DOHH2 (cell line): ENCODE measurements at regions not wholly inside any gene's neighbourhood (a gene's known extent, or its start where the extent isn't known, plus 50 kb on each side); places are given as distances from the start of the nearest gene placed in this dataset.

Experiments used
- H3F3A ChIP-seq: fragments of 200-600 bp; sonication (generic), shearing (Covaris generic); 2 replicates; pipeline ENCODE4 v1.6.0; 2016; ENCODE audit warnings: antibody characterized with exemption, mild to moderate bottlenecking; ENCODE audit not compliant: control insufficient read depth, insufficient read depth
- H3K27ac ChIP-seq: fragments of 200-600 bp; sonication (generic); 2 replicates; pipeline ENCODE4 v1.5.1; 2014; ENCODE audit warnings: low read depth, mild to moderate bottlenecking, low read length, moderate library complexity
- H3K27me3 ChIP-seq: fragments of 200-600 bp; sonication (generic); 2 replicates; pipeline ENCODE4 v1.6.1; 2014; ENCODE audit warnings: mild to moderate bottlenecking, low read length, mixed read lengths; ENCODE audit not compliant: control insufficient read depth
- H3K36me3 ChIP-seq: fragments of 200-600 bp; sonication (generic); 2 replicates; pipeline ENCODE4 v1.6.1; 2014; ENCODE audit warnings: mild to moderate bottlenecking, low read length, moderate library complexity, mixed read lengths; ENCODE audit not compliant: control insufficient read depth
- H3K4me1 ChIP-seq: fragments of 200-600 bp; sonication (generic); 2 replicates; pipeline ENCODE4 v1.6.1; 2014; ENCODE audit warnings: mild to moderate bottlenecking, low read length, mixed read lengths; ENCODE audit not compliant: control insufficient read depth
- H3K4me2 ChIP-seq: fragments of 200-600 bp; sonication (generic); 2 replicates; pipeline ENCODE4 v1.6.0; 2014; ENCODE audit warnings: mild to moderate bottlenecking, low read length, moderate library complexity
- H3K4me3 ChIP-seq: fragments of 200-600 bp; sonication (generic); 2 replicates; pipeline ENCODE4 v1.5.1; 2014; ENCODE audit warnings: mild to moderate bottlenecking, low read length, mixed read lengths
- H3K79me2 ChIP-seq: fragments of 200-600 bp; sonication (generic); 2 replicates; pipeline ENCODE4 v1.6.1; 2014; ENCODE audit warnings: mild to moderate bottlenecking, low read length, mixed read lengths; ENCODE audit not compliant: control insufficient read depth
- H3K9me2 ChIP-seq: fragments of 200-600 bp; sonication (generic); replicated peaks from 2 replicates; pipeline ENCODE4 v1.6.1; 2014; ENCODE audit warnings: mild to moderate bottlenecking, low read length, mixed read lengths; ENCODE audit not compliant: control insufficient read depth
- H3K9me3 ChIP-seq: fragments of 200-600 bp; sonication (generic); 2 replicates; pipeline ENCODE4 v1.6.1; 2014; ENCODE audit warnings: antibody characterized with exemption, low read length, mixed read lengths; ENCODE audit not compliant: control insufficient read depth, insufficient read depth
- H4K20me1 ChIP-seq: fragments of 200-600 bp; sonication (generic); 2 replicates; pipeline ENCODE4 v1.6.0; 2014; ENCODE audit warnings: low read depth, mild to moderate bottlenecking, antibody characterized with exemption, low read length, moderate library complexity; ENCODE audit not compliant: control insufficient read depth, insufficient read depth
- CTCF ChIP-seq: fragments of 200-600 bp; sonication (generic); IDR thresholded peaks from one replicate; pipeline ENCODE4 v1.5.1; 2014; ENCODE audit warnings: antibody characterized with exemption, mild to moderate bottlenecking, low read depth, low read length; ENCODE audit not compliant: poor library complexity, severe bottlenecking
- EZH2phosphoT487 ChIP-seq: fragments of 200-600 bp; sonication (generic); IDR thresholded peaks from 2 replicates; pipeline ENCODE4 v1.6.1; 2017; ENCODE audit warnings: borderline replicate concordance, mild to moderate bottlenecking, antibody characterized with exemption, low read length, moderate library complexity, mixed read lengths

- Histone ChIP-seq H3K4me2 (no peak overlapping the region), H3K27ac (no peak overlapping the region), H3K4me1 (no peaks in the 10 kb centered on the region), H3K27me3 (peaks cover under 1% of the 10 kb centered on the region; the same call in 1 of the 2 replicates), H3K36me3 (no peaks in the 10 kb centered on the region), H3K9me2 (no peaks in the 10 kb centered on the region), H3K4me3 (no peak overlapping the region), H3K9me3 (peaks cover 4% of the 10 kb centered on the region; the same call in 1 of the 2 replicates), H4K20me1 (no peaks in the 10 kb centered on the region), H3K79me2 (no peaks in the 10 kb centered on the region), H3F3A (no peaks in the 10 kb centered on the region)
- no peak for TF ChIP-seq EZH2phosphoT487
- TF ChIP-seq CTCF: no peak
Measured at GRCh38 chr1:47594627-47595026, 156.8 kb downstream of the FOXD2 start.

GRCh38 chr1:47596328-47596727, 158.5 kb downstream of the FOXD2 start:
- TF ChIP-seq CTCF: no peak
- TF ChIP-seq EZH2phosphoT487: no peak
- Histone ChIP-seq H3K4me2 (no peak overlapping the region), H3K9me3 (peaks cover 4% of the 10 kb centered on the region; the same call in 1 of the 2 replicates), H3K9me2 (no peaks in the 10 kb centered on the region), H3K27me3 (no peaks in the 10 kb centered on the region), H3K4me3 (no peak overlapping the region), H3K79me2 (no peaks in the 10 kb centered on the region), H3K27ac (no peak overlapping the region), H3K4me1 (no peaks in the 10 kb centered on the region), H4K20me1 (no peaks in the 10 kb centered on the region), H3F3A (no peaks in the 10 kb centered on the region), H3K36me3 (no peaks in the 10 kb centered on the region)

GRCh38 chr1:47598357-47598756, 160.5 kb downstream of the FOXD2 start:
- Histone ChIP-seq H3K4me2 (no peak overlapping the region), H3K4me3 (no peak overlapping the region), H4K20me1 (no peaks in the 10 kb centered on the region), H3K36me3 (no peaks in the 10 kb centered on the region), H3K9me3 (peaks cover 4% of the 10 kb centered on the region; the same call in 1 of the 2 replicates), H3K4me1 (no peaks in the 10 kb centered on the region), H3K79me2 (no peaks in the 10 kb centered on the region), H3K27ac (no peak overlapping the region), H3K27me3 (no peaks in the 10 kb centered on the region), H3F3A (no peaks in the 10 kb centered on the region), H3K9me2 (no peaks in the 10 kb centered on the region)
- TF ChIP-seq EZH2phosphoT487 (no peak), CTCF (no peak)
